NB4 (cell line): ENCODE measurements at regions not wholly inside any gene's neighbourhood (a gene's known extent, or its start where the extent isn't known, plus 50 kb on each side); places are given as distances from the start of the nearest gene placed in this dataset.

ENCODE experiments used
- MYC ChIP-seq: IDR thresholded peaks from 2 replicates; pipeline ENCODE4 v1.6.1; 2011; ENCODE audit warnings: low read depth, low read length
- POLR2A ChIP-seq: IDR thresholded peaks from 2 replicates; pipeline ENCODE4 v1.6.1; 2011; ENCODE audit warnings: mild to moderate bottlenecking; ENCODE audit not compliant: insufficient read length; ENCODE audit errors: extremely low read depth
- TF ChIP-seq, protein P1 (sequence below): IDR thresholded peaks from one replicate; pipeline ENCODE4 v1.5.1; 2012; ENCODE audit warnings: low read depth, low read length
- TF ChIP-seq, protein P2 (sequence below): IDR thresholded peaks from 2 replicates; pipeline ENCODE4 v1.6.1; 2011; ENCODE audit warnings: low read depth, low read length

DNA sequence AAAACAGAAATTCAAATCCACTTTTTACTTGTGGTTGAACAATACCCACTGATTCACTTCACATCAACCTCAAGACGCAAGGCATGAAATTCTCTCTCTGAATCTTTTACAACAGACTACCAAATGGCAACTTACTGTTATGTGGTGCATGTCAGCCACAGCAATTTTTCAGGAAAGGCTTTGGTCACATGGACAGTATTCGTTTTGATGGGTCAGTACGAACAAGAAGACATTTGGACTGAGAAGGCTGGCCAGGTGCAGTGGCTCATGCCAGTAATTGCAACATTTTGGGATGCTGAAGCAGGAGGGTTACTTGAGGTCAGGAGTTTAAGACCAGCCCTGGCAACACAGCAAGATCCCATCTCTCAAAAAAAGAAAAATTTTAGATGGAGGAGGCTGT lies 144.0 kb downstream of the SEC23A start:
- TF ChIP-seq POLR2A = no peak
- TF ChIP-seq, protein P1, sequence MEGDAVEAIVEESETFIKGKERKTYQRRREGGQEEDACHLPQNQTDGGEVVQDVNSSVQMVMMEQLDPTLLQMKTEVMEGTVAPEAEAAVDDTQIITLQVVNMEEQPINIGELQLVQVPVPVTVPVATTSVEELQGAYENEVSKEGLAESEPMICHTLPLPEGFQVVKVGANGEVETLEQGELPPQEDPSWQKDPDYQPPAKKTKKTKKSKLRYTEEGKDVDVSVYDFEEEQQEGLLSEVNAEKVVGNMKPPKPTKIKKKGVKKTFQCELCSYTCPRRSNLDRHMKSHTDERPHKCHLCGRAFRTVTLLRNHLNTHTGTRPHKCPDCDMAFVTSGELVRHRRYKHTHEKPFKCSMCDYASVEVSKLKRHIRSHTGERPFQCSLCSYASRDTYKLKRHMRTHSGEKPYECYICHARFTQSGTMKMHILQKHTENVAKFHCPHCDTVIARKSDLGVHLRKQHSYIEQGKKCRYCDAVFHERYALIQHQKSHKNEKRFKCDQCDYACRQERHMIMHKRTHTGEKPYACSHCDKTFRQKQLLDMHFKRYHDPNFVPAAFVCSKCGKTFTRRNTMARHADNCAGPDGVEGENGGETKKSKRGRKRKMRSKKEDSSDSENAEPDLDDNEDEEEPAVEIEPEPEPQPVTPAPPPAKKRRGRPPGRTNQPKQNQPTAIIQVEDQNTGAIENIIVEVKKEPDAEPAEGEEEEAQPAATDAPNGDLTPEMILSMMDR = no peak
- TF ChIP-seq, protein P2, sequence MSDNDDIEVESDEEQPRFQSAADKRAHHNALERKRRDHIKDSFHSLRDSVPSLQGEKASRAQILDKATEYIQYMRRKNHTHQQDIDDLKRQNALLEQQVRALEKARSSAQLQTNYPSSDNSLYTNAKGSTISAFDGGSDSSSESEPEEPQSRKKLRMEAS = no peak
- TF ChIP-seq MYC = no peak
